Adrenal gland (tissue), 5 donors: ENCODE measurements at regions not wholly inside any gene's neighbourhood (a gene's known extent, or its start where the extent isn't known, plus 50 kb on each side); places are given as distances from the start of the nearest gene placed in this dataset.

Experiments used
- POLR2A ChIP-seq, 2 donors: fragments of 450-650 bp; IDR thresholded peaks; one replicate each; pipeline ENCODE4 v1.6.1; 2017; ENCODE audit warnings: antibody characterized with exemption in 2 of 2, mild to moderate bottlenecking in 2 of 2, moderate library complexity in 1 of 2
- TF ChIP-seq, protein P1 (sequence below), 6 experiments: fragments of 450-650 bp in 4 of 6; fragments of 200-600 bp in 2 of 6; sonication (generic) in 1 of 6; IDR thresholded peaks; 1 replicate in 5 of 6; 2 replicates in 1 of 6; pipeline versions ENCODE4 v1.5.1 to v1.8.0; 2016 to 2021; ENCODE audit warnings: antibody characterized with exemption in 6 of 6, mild to moderate bottlenecking in 2 of 6, moderate library complexity in 1 of 6
- donor health status: DM: no; HTN: no; CAD: no.

DNA sequence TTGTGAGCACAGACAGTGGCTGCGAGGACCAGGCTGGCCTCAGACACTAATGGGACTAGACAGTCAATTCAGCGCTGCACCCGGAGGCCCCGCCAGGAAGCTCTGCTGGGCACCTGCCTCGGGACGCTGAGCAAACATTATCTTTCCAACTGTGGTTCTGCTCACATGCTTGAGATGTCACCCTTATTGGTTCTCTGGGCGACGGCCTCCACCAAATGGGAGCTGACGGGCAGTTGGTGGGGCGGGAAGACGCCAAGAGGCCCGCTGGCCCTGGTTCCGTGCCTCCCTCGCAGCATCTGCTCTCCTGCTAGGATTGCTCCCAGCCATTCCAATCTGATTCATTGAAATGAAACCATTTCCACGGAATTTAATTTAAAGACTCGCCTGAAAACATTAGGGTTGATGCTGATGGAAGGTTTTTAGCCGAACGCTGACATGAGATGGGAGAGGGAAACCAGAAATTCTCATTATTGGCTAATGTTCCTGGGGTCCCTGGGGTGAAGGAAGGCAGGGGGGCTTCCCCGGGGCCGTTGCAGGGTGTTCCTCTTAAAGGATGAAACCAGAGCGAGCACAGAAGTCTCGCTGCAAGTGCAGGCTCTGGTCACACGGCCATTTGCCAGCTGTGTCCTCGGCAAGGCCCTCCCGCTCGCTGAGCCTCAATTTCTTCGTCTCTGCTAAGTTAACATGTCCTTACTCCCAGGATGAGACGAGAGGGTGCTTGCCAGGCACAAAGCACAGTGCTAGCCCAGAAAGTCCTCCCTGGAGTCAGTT is 512.2 kb downstream of the NPHP4 start:
- TF ChIP-seq, protein P1, sequence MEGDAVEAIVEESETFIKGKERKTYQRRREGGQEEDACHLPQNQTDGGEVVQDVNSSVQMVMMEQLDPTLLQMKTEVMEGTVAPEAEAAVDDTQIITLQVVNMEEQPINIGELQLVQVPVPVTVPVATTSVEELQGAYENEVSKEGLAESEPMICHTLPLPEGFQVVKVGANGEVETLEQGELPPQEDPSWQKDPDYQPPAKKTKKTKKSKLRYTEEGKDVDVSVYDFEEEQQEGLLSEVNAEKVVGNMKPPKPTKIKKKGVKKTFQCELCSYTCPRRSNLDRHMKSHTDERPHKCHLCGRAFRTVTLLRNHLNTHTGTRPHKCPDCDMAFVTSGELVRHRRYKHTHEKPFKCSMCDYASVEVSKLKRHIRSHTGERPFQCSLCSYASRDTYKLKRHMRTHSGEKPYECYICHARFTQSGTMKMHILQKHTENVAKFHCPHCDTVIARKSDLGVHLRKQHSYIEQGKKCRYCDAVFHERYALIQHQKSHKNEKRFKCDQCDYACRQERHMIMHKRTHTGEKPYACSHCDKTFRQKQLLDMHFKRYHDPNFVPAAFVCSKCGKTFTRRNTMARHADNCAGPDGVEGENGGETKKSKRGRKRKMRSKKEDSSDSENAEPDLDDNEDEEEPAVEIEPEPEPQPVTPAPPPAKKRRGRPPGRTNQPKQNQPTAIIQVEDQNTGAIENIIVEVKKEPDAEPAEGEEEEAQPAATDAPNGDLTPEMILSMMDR (IDR thresholded peaks at IDR 0.05): no peak
- TF ChIP-seq POLR2A (IDR thresholded peaks at IDR 0.05): no peak
